ENCODE measurements at regions not wholly inside any gene's neighbourhood (a gene's known extent, or its start where the extent isn't known, plus 50 kb on each side); places are given as distances from the start of the nearest gene placed in this dataset.

DNA sequence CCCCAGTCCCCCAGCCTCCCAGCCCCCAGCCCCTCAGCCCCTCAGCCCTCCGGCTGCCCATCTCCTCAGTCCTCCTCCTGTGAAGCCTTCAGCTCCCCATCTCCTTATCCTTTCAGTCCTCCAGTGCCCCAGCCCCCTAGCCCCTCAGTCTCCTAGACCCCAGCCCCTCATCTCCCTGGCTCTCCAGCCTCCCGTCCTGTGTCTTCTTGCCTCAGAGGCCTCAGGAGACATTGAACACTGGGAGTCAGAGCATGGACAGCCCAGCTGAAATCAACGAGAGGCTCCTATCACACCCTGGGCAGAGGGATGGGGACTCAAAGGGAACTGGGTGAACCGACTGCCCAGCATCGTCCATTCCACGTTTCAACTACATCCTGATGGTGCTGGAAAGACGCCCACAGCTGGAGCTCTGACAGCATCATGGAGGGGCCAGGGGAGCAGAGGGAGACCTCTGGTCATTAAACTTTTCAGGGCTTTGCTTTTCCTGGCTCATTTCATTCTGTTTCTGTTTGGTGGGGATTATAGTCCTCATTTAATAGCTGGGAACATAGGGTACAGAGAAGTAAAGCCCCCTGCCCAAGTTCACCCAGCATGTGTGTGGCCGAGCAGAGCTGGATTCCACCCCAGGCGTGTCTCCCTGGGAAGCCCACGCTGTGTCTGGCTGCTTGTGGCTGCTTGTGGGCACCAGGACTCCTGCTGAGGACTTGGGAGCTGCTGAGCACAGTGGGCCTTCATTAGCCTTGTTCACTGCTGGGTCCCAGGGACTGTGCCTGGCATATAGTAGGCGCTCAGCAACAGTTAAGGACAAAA is 396.7 kb downstream of the PTPRU start:
- TF ChIP-seq GATA2 (IDR thresholded peaks at IDR 0.05; ENCODE audit: low read depth, low read length) (no peak), GATA3 (IDR thresholded peaks at IDR 0.05; ENCODE audit: low read depth, low read length) (no peak)

All from SH-SY5Y (cell line).